Posterior vena cava (tissue), 2 donors: ENCODE measurements at regions not wholly inside any gene's neighbourhood (a gene's known extent, or its start where the extent isn't known, plus 50 kb on each side); places are given as distances from the start of the nearest gene placed in this dataset.

Experiments used
- DNase-seq: peaks from one replicate; pipeline ENCODE4 v3.0.0-alpha.2; 2020; ENCODE audit warnings: low spot score
- intact Hi-C, 2 donors: fragments of 100-400 bp; cut with DNase I; formaldehyde crosslinking; loops; one replicate each; pipeline versions ENCODE4 v1.14.1 to v1.14.2; 2022 to 2023
- donor health status: DM: yes; HTN: yes; CAD: no.
- donor health status: DM: yes; HTN: yes; CAD: no.

- no peak for DNase-seq
- intact Hi-C loops = no loop called here
Observed at GRCh38 chr4:3862640-3863420, 96.6 kb downstream of the ADRA2C start.

GRCh38 chr4:3863841-3864741, 97.9 kb downstream of the ADRA2C start:
- intact Hi-C loops = no loop called here
- DNase-seq = no peak

- intact Hi-C loops = no loop called here
Observed at GRCh38 chr4:3864742-3865721, 98.8 kb downstream of the ADRA2C start.

GRCh38 chr4:3865986-3866812, 100.0 kb downstream of the ADRA2C start:
- peak; percentile 75 for DNase-seq
- intact Hi-C loops = no loop called here

More at GRCh38 chr4:3864742-3865721, 98.8 kb downstream of the ADRA2C start:
- peak; percentile 74 for DNase-seq

GRCh38 chr4:3866813-3867129, 100.6 kb downstream of the ADRA2C start:
- intact Hi-C loops = no loop called here
- DNase-seq = no peak

- no peak for DNase-seq
- intact Hi-C loops = no loop called here
Observed at GRCh38 chr4:3867403-3868100, 101.4 kb downstream of the ADRA2C start.

- DNase-seq = no peak
Observed at GRCh38 chr4:3868211-3869173, 102.3 kb downstream of the ADRA2C start.

GRCh38 chr4:3869174-3869572, 103.0 kb downstream of the ADRA2C start:
- no peak for DNase-seq
- intact Hi-C loops = no loop called here

More at GRCh38 chr4:3868211-3869173, 102.3 kb downstream of the ADRA2C start:
- intact Hi-C loops = no loop called here

- peak; percentile 74 for DNase-seq
- intact Hi-C loops = no loop called here
Observed at GRCh38 chr4:3869661-3870566, 103.7 kb downstream of the ADRA2C start.

- intact Hi-C loops = no loop called here
- DNase-seq = peak; percentile 43
Observed at GRCh38 chr4:3870567-3870962, 104.4 kb downstream of the ADRA2C start.

- intact Hi-C loops = no loop called here
- DNase-seq = peak; percentile 78
Observed at GRCh38 chr4:3871181-3871852, 105.1 kb downstream of the ADRA2C start.

- DNase-seq = peak; percentile 68
- intact Hi-C loops = no loop called here
Observed at GRCh38 chr4:3871881-3872833, 106.0 kb downstream of the ADRA2C start.

GRCh38 chr4:3872834-3873313, 106.7 kb downstream of the ADRA2C start:
- intact Hi-C loops = no loop called here
- peak; percentile 57 for DNase-seq

GRCh38 chr4:3873408-3874027, 107.3 kb downstream of the ADRA2C start:
- peak; percentile 65 for DNase-seq
- intact Hi-C loops = no loop called here
